Vagina (tissue), 2 donors: ENCODE measurements at regions not wholly inside any gene's neighbourhood (a gene's known extent, or its start where the extent isn't known, plus 50 kb on each side); places are given as distances from the start of the nearest gene placed in this dataset.

ENCODE experiments used
- DNase-seq, 2 donors: peaks; one replicate each; pipeline ENCODE4 v3.0.0-alpha.2; 2017; ENCODE audit errors: extremely low spot score in 2 of 2
- H3K27ac ChIP-seq: fragments of 200-600 bp; sonication (generic); one replicate; pipeline ENCODE4 v1.5.1; 2019
- H3K27me3 ChIP-seq: fragments of 200-600 bp; sonication (generic); one replicate; pipeline ENCODE4 v1.5.1; 2019
- H3K36me3 ChIP-seq, 2 donors: fragments of 200-600 bp; sonication (generic); one replicate each; pipeline ENCODE4 v1.5.1; 2017 to 2019
- H3K4me1 ChIP-seq: fragments of 200-600 bp; sonication (generic); one replicate; pipeline ENCODE4 v1.5.1; 2019
- H3K4me3 ChIP-seq, 2 donors: fragments of 200-600 bp; sonication (generic); 1 replicate in 1 of 2; 2 replicates in 1 of 2; pipeline ENCODE4 v1.5.1; 2016 to 2019
- H3K9me3 ChIP-seq: fragments of 200-600 bp; sonication (generic); one replicate; pipeline ENCODE4 v1.5.1; 2019
- CTCF ChIP-seq, 3 experiments: fragments of 450-650 bp in 2 of 3; fragments of 200-600 bp in 1 of 3; sonication (generic) in 1 of 3; IDR thresholded peaks; one replicate each; pipeline ENCODE4 v1.5.1; 2017 to 2019; ENCODE audit warnings: antibody characterized with exemption in 3 of 3, mild to moderate bottlenecking in 2 of 3, moderate library complexity in 2 of 3
- POLR2A ChIP-seq, 2 donors: fragments of 450-650 bp; IDR thresholded peaks; one replicate each; pipeline ENCODE4 v1.6.1; 2017; ENCODE audit warnings: antibody characterized with exemption in 2 of 2, mild to moderate bottlenecking in 2 of 2, moderate library complexity in 2 of 2
- POLR2AphosphoS5 ChIP-seq, 2 donors: sonication (generic); formaldehyde crosslinking; IDR thresholded peaks; one replicate each; pipeline ENCODE4 v1.9.0; 2017; ENCODE audit warnings: antibody characterized with exemption in 2 of 2, mild to moderate bottlenecking in 2 of 2, low read depth in 1 of 2; ENCODE audit not compliant: insufficient read depth in 1 of 2
- intact Hi-C: fragments of 100-400 bp; cut with DNase I; formaldehyde crosslinking; loops from one replicate; pipeline ENCODE4 v1.15.1; 2023

DNA sequence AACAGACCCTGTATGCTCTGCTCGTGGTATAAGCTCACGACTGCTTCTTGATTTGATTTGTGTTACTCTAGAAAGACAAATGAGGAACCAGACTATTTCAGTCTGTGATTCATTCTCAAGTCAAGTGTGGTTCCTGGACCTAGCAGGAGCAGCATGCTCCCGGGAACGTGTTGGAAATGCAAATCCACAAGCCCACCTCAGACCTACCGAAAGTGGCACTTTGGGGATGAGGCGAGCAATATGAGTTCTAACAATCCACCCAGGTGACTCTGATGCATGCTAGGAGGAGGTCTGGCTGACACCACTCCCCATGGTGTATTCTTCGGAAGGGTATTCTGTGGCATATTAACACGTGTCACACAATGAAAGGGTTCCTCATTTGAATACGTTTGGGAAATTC lies 59.5 kb upstream of the TMX1 start:
- no peak overlapping the region for H3K27ac ChIP-seq
- no peaks in the 10 kb centered on the region for H3K36me3 ChIP-seq
- H3K4me1 ChIP-seq = no peaks in the 10 kb centered on the region
- intact Hi-C loops = no loop called here
- no peaks in the 10 kb centered on the region for H3K27me3 ChIP-seq
- no peak for DNase-seq
- H3K4me3 ChIP-seq = no peak overlapping the region
- H3K9me3 ChIP-seq = no peaks in the 10 kb centered on the region
- no peak for TF ChIP-seq POLR2AphosphoS5 (IDR thresholded peaks at IDR 0.05; ENCODE audit: insufficient read depth in 1 of 2, low read depth in 1 of 2)
- TF ChIP-seq CTCF (IDR thresholded peaks at IDR 0.05) = no peak
- TF ChIP-seq POLR2A (IDR thresholded peaks at IDR 0.05) = no peak

DNA sequence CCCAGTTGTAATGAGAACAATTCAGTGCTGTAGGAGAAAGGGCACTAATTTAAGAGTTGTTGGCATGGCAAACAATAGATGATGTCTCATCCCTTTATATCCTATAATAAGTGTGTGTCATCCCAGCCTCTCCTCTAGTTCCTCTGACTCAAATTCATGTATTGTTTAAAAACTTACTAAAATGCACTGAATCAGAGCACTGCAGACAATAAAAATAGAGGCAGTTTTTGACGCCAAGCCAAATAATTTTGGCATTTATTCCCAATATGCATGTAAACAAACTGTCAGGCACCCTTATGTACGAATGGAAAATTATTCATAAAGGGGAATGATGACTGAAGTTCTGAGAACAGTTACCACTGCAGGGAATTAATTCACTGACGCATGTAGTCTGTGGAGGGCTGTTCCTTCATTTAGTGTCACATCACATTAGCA lies 57.9 kb upstream of the TMX1 start:
- Histone ChIP-seq H3K27me3 (no peaks in the 10 kb centered on the region), H3K4me3 (no peak overlapping the region), H3K4me1 (no peaks in the 10 kb centered on the region), H3K9me3 (no peaks in the 10 kb centered on the region), H3K27ac (no peak overlapping the region), H3K36me3 (no peaks in the 10 kb centered on the region)
- DNase-seq = no peak
- intact Hi-C loops = no loop called here
- TF ChIP-seq CTCF (IDR thresholded peaks at IDR 0.05) (no peak), POLR2AphosphoS5 (IDR thresholded peaks at IDR 0.05; ENCODE audit: insufficient read depth in 1 of 2, low read depth in 1 of 2) (no peak), POLR2A (IDR thresholded peaks at IDR 0.05) (no peak)

DNA sequence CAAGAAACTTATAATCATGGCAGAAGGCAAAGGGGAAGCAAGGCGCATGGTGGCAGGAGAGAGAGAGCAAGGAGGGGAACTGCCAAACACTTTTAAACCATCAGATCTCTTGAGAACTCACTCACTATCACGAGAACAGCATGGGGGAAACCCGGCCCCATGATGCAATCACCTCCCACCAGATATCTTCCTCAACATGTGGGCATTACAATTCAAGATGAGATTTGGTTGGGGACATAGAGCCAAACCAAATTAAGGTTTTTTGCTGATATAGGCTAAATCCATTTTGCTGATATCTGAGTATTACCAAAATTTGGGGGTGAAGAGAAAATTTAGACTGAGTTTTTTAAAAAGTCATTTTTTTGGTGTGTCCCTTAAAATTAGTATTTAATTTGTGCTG lies 54.9 kb upstream of the TMX1 start:
- Histone ChIP-seq H3K36me3 (no peaks in the 10 kb centered on the region), H3K27ac (no peak overlapping the region), H3K9me3 (no peaks in the 10 kb centered on the region), H3K4me3 (no peak overlapping the region), H3K4me1 (no peaks in the 10 kb centered on the region), H3K27me3 (no peaks in the 10 kb centered on the region)
- no peak for DNase-seq
- intact Hi-C loops = no loop called here
- no peak for TF ChIP-seq POLR2A (IDR thresholded peaks at IDR 0.05)

DNA sequence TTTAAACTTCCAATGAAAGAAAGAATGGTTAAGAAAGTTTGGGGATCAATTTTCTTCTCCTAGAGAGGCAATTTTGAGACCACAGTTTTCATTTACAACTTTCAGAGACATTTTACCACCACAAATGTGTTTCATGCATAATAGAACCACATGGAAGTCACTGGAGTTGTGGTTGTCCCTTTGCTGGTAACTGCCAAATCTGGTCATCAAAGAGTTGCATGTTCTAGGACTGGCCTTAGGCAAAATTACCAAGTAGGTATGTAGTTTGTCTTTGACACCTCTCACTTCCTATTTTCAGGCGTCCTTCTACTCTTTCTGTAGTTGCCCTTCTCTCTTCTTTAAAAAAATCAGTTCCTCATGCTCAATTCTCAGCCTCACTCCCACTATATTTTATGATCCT lies 54.3 kb upstream of the TMX1 start:
- DNase-seq = no peak
- Histone ChIP-seq H3K9me3 (no peaks in the 10 kb centered on the region), H3K27me3 (no peaks in the 10 kb centered on the region), H3K4me3 (no peak overlapping the region), H3K36me3 (no peaks in the 10 kb centered on the region), H3K4me1 (no peaks in the 10 kb centered on the region), H3K27ac (no peak overlapping the region)
- no peak for TF ChIP-seq CTCF (IDR thresholded peaks at IDR 0.05)
- no peak for TF ChIP-seq POLR2AphosphoS5 (IDR thresholded peaks at IDR 0.05; ENCODE audit: insufficient read depth in 1 of 2, low read depth in 1 of 2)
- TF ChIP-seq POLR2A (IDR thresholded peaks at IDR 0.05) = no peak
- intact Hi-C loops = no loop called here

DNA sequence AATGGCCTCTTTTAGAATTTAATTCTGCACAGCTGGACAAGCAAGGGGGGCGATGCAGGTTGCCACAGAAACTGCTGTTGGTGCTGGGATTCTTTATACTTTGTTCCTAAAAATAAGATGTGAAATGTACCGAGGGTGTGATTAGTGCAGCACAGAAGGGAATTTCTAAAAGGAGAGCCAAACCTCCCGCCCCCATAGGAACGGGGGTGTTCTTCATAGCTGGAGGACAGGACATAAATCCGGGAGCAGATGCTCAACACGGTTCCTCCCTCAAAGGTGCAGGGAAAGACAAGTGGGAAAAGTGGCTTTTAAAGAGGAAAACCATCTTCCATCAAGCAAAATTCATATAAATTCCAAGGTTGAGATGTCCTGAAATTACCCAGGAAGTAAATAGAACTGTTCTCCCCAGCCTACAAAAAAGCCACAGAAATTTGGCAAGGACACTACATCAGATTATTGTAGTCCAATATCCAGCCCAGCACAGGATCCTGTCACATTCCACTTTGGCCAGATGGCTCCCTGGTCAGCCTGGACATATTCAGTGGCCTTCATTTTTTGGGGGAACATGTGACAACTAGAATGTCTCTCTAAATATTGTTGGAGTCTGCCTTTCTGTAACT lies 51.4 kb upstream of the TMX1 start:
- no peak overlapping the region for H3K4me3 ChIP-seq
- TF ChIP-seq CTCF (IDR thresholded peaks at IDR 0.05) = no peak
- DNase-seq = no peak
- H3K9me3 ChIP-seq = no peaks in the 10 kb centered on the region
- no peaks in the 10 kb centered on the region for H3K4me1 ChIP-seq
- no peaks in the 10 kb centered on the region for H3K36me3 ChIP-seq
- no peaks in the 10 kb centered on the region for H3K27me3 ChIP-seq
- no peak overlapping the region for H3K27ac ChIP-seq
- intact Hi-C loops = no loop called here
